Activated gamma-delta T cell treated with Interleukin-2 at 50 U/mL for 16 hours (primary cell): ENCODE measurements at regions not wholly inside any gene's neighbourhood (a gene's known extent, or its start where the extent isn't known, plus 50 kb on each side); places are given as distances from the start of the nearest gene placed in this dataset.

Source experiments
- DNase-seq: peaks from one replicate; pipeline ENCODE4 v3.0.0-alpha.2; 2020

DNA sequence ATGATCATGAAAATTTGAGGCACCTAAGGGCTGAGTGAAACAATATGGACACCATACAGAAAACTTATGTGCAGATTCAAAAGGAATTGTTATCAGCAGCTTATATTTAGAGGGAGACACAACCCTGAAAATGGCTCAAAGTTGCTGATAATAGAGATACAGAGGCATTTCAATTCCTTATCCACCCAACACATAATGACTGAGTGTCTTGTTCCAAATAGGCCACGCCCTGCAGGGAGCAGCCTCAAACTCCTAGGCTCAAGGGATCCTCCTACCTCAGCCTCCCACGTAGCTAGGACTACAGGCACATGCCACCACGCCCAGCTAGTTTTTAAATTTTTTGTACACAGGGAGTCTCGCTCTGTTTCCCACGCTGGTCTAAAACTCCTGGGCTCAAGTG, 79.0 kb downstream of the LBH start:
- no peak for DNase-seq

DNA sequence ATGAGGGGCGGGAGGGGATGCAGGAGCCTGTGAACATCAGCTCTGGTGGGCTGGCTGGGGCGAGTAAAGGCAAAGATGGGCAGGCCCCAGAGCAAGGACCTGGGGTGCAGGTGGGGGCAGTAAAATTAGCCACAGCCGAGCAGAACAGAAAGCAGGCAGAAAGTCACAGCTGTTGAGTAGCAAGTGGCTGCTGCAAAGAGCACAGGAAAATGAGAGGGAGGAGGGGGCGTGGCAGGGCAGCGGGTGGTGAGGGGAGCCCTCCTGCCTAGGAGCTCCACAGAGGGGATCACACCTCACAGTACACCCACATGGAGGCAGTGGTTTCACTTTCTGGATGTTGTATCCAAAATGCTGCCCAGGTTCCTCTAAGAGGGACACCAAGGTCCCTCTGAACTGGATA, 79.6 kb downstream of the LBH start:
- no peak for DNase-seq

DNA sequence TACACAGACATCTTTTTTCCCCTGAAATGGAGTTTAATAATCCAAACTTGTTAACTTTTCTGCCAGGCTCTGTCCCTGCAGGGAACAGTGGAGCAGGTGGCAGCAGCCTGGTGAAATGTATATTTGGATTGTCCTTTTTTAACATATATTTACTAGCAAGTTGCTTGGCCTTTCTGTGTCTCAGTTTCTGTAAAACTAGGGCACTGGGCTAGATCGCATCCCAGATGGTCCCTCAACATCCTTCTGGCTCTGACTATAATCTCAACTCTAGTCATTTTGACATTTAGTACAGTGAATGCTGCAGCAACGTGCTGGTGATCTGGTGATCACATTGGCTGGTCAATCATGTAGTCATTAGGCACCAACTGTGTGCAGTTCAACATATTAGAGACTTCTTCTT, 80.4 kb downstream of the LBH start:
- DNase-seq, result no peak

DNA sequence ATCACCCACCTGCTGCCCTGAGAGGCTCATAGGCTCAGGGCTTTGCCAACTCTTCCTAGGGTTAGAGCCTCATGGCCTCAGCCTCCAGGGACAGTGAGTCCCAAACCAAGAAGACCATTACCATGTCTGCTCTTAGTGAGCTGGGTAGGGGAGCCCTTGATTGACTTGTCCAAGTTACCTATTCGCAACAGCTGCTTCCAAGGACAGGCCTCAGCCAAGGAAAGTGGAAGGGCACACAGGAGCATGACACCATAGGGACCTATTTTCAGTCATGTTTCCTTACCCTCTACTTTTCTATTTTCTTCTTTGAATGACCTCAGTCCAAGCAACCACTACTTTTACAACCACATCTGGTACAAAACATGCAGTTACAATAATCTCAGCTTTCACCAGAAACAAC, 81.6 kb downstream of the LBH start:
- no peak for DNase-seq

DNA sequence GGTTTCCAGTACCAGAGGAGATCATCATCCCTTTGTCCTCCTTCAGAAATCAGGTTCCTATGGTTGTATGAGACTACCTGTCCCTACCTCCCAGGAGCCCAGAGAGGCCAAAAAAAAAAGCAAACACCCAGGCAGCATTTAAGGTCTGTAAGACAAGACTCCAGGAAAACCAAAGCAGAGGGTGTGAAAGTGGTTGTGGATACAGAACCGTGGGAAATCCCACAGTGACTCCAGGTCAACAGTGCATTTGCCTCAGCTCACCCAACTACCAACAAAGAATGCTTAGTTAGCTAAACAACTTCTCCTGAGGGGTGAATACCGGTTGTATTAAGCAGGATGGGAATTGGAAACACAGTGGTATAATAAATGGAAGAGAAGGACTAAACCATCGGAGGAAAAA, 83.6 kb downstream of the LBH start:
- no peak for DNase-seq

DNA sequence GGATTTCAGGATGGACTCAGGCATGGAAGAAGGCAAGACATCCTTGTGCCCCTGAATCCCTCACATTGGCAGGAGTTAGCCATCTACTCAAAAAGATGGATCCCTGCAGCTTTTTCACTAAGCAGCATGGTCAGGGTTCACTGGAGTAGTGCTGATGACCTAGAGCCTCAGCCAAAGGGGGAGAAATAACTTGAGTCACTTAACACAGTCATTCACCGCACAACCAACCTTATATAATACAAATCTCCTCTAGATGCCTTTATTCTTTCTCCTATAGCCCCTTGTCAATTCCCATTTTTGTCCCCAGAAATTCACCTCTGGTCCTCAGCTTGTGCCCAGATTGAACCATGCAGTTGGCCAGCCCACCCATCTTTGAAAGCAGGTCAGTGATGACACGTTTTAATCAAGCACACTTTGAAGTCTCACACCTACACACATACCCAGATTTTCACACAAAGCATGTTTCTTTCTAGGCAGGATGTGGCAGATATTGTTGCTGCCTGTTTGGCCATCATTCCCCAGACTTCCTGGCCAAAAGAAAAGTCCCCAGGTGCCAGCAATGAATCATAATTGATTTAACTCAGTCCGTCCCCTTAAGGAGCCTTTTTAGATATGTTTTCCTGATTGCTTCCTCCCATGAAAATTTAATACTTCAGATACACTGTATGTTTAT, 84.2 kb downstream of the LBH start:
- peak; percentile 33 for DNase-seq

DNA sequence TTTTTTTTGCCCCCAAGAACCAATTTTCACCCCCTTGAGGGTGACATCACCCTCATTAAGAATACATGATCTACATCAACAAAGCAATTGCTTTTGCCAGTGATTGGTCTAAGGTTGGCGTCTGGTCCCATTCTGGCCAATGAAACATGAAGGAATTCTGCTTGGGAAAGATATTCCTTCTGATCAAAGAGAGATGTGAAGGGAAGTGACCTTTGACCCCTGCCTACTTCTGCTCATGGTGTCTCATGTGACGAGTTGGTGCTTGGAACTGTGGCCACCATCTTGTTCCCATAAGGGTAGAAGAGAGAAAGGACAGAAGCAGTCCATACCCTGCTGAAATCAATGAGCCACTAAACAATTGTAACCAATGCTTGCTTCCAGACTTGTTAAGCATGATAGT, 85.1 kb downstream of the LBH start:
- no peak for DNase-seq

DNA sequence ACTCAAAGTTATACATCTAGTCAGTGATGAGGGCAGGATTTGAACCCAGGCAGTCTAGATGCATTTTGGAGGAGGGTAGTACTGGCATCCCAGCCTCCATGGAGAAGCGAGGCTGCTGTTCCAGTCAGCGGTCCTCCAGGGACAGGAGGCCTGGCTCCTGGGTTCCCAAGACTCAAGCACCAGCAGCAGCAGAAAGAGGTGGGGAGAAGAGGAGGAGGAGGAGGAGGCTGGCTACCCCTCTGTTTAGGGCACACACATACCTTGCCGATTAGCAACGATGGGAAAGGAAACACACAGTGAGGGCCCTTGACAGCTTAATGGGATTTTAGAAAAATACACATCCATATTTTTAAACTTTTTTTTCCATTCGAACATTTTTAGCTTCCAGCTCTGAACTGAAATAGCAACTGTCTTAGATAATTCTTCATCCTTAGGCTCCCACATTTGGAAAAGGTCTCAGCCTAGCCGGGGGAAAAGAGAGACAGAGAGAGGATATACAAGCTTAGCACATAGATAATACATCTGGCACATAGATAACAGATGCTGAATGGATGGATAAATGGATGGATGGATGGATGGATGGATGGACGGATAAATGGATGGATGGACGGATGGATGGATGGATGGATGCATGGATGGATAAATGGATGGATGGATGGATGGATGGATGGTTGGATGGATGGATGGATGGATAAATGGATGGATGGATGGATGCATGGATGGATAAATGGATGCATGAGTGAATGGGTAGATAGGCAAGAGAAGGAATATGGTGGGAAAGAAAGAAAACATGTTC, 87.9 kb downstream of the LBH start:
- no peak for DNase-seq

DNA sequence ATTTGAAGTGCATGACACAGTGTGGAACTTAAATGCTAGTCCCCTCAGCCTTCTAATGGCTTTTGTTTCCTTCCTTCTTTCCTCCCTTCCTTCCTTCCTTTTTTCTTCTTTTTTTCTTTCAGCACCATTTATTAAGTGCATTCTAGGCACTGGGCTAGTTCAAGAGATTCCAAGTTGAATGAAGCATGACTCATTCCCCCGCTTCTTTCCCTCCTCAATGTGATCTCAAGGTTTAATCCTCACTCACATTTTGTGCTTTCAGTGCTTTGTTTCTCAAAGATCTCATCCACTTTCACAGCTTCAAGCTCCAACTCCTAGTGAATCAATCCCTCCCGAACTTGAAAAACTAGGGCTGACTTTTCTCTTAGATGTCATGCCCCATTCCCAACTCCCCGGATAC, 90.1 kb downstream of the LBH start:
- DNase-seq, result no peak

DNA sequence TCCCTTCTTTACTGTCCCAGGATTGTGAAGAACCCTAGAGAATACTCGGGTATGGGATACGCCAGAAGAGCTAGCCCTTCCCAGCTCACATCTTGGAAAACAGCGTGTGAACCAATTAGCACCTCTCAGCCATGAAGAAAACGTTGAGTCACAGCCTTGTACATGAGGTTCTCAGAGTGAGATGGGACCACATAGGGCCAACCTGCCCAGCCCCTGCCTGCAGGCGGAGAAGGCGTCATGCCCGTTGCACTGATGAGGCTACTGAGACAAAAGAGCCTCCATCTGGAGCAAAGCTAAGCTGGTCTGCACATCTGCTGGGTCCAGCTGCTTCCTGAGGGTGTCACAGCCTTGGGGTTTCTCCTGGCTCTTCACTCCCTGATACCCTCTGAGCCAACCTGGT, 92.2 kb downstream of the LBH start:
- no peak for DNase-seq

DNA sequence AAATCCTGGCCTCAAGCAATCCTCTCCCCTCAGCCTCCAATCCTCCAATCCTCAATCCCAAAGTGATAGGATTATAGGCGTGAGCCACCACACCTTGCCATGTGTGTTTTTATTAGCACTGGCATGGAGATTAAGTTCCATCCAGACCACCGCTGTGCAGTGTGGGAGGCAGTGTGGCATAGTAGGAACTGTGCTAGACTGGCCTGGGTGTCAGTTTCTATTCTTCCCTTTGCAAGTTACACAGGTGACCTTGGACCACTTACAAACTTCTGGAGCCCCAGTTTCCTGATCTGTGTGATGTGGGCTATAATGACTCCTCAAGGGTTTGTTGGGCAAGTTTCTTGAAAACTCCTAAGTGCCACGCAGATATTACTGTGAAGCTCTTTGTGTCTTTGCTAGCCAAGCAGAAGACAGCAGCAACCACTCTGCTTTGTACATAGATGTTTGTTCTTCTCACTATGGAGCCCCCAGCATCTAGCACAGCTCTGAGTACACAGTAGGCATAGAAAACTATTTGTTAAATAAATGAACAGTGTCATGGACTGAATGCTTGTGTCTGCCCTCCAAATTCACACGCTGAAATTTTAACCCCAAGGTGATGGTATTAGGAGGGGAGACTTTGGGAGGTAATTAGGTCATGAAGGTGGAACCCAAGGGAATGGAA, 93.0 kb downstream of the LBH start:
- DNase-seq, result no peak

DNA sequence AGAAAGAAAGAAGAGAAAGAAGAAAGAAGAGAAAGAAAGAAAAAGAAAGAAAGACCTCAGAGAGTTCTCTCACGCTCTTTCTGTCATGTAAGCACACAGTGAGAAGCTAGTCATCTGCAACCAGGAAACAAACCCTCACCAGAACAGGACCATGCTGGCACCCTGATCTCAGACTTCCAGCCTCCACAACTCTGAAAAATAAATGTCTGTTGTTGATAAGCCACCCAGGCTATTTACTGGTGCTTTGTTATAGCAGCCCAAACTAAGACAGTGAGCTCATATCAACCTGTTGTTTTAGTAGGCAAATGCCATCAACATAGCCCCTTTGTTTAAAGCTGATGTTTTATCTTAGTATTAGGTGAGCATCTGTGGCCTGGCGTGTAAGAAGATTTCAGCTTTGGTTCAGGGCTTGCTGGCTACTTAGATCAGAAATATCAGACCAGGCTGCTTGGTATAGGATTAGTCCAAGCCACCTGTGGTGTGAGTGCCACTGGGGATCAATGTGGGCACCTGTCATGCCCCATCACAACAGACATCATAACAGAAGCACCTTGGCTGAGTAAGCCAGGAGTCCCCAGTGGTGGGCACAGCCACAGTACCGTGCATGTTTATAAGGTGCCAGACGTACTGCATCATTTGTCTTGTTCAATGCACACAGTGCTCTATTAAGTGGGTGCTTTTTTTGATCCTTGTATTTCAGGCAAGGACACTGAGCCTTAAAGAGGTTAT, 94.4 kb downstream of the LBH start:
- DNase-seq, result no peak

DNA sequence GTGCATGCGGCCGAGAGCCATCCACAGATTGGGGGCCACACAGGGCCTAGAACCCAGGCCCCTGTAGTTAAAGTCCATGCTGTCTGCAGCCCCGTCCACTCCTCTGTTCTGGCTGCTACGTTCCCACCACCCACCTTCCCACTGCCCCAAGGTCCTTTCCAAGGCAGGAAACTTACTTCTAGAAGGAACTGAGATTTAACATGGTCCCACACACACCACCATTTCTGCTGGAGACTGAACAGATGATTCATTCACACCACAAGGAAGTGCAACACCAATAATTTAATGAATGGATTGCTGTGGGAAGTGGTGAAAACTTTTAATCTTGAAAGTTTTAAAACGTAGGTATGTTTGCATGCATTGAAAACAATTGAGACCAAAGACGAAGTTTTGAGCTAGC, 95.2 kb downstream of the LBH start:
- no peak for DNase-seq

DNA sequence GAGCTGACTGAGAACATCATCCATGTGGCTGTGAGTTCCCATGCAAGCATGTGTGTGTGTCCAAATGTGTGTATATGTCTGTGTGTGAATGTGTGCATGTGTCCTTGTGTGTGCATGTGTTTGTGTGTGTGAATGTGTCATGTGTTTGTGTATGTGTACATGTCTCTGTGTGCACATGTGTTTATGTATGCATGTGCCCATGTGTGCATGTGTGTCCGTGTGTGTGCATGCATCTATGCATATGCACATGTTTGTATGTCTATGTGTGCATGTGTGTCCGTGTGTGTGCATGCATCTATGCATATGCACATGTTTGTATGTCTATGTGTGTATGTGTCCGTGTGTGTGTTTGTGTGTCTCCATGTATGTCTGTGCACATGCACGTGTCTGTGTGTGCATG, 99.7 kb downstream of the LBH start:
- no peak for DNase-seq

DNA sequence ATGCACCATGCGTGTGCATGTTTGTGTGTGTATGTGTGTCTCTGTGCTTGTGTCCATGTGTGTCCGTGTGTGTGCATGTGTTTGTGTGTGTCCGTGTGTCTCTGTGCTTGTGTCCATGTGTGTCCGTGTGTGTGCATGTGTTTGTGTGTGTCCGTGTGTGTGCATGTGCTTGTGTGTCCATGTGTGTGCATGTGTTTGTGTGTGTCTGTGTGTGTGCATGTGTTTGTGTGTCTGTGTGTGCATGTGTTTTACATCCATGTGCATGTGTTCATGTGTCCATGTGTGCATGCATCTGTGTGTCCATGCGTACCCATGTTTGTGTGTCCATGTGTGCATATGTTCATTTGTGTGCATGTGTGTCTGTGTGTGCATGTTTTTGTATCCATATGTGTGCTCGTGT, 100.5 kb downstream of the LBH start:
- no peak for DNase-seq

DNA sequence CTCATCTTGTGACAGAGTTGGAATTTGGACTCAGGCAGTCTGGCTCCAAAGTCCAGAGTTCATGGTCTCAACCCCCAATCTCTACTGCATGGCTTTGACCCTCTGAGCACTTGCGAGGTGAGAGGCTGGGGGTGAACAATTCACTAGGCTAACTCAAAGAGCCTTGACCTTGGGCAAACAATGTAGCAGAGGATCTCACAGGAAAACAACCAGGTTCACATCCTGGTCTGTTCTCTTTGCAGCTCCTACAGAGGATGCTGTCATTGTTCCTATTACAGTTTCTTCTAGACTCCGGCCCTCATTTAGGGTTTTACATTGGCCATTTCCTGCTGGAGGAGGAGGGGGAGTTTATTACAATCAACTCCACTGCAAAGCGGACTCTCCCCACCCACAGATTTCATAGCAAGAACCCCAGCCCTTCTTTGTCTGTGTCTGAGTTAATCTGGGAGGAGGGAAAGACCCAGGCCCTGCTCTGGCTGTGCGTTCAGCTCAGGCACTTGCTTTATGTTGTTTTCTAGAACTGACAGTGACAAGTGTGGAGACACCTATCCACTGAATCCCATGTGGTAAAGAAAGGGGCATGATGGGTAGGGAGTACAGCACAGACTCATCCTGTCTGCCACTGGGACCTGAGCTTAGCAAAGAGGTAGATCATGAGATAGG, 101.6 kb downstream of the LBH start:
- DNase-seq, result no peak

DNA sequence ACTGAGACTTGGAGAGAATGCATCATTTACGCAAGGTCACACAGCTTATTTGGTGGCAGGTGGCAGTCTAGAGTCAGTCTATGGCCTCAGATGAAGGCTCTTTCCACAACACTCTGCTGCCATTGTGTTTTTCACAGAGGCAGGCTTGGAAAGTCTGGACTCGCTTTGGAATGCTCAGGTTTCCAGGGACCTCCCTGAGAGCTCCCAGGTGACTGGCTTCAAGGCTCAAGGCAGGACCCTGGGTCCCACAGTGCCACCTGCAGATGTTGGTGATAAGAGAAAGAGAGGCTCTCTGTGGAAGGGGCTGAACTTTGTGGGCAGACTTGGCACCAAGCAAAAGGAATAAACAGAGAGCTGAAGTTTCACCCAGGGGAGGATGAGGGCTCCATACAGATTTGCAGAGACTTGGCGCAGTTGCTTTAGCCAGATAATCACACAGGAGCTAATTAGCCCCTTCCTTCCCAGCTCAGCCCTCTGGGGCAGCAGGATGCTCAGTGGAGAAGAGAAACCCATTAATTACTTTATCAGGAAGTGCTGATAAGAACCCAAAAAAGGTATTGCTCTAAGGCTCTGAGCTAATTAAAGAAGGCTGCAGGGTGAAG, 103.5 kb downstream of the LBH start:
- no peak for DNase-seq

DNA sequence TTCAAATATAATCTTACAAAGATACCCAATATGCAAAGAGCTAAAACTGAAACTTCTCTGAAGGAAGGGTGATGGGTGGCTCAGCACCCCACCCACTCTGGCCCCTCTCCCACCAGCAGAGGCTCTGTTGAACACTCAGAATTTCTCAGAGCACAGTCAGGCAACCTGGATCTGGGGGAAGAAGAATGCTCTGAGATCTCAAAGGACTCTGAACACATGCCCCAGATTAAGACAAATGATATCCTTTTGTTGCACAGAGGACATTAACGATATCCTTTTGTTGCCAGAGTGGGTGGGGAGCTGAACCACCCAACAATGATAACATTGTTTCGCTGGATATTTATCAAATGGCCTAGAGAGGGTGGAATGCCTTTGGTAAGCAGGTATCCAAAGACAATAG, 104.8 kb downstream of the LBH start:
- no peak for DNase-seq

DNA sequence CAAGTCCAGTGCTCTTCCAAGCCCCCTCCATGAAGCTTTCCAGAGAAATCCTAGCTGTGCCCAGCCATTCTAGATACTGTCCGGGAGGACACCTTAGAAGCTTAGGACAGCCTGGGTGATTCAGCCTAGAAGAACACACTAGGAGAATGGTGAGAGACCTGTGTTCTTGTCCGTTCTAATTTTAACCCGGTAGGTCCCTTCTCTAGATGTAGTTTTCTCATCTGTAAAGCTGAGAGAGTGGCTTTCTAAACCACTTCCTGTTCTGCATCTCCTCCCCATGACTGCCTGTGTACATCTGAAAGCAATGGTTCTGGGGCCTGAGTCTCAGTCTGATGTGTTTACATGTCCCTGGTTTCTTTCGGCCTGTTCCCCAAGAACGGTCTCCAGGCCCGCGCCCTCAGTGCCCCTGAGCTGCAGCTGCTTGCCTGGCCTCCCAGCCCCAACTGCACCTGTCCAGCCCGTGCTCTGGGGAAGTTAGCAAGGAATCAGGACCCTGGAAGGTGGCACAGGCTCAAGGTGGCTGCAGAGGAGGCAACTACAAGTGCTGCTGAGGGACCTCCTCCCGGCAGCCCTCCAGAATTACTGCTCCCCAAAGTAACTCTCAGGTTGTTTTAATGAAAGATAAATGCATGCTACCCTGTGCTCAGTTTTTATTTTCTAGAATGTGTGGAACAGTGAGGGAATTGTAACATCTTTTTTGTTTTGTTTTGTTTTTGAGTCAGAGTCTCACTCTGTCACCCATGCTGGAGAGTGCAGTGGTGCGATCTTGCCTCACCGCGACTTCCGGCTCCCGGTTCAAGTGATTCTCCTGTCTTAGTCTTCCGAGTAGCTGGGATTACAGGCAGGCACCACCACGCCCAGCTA, 105.9 kb downstream of the LBH start:
- peak; percentile 51 for DNase-seq

DNA sequence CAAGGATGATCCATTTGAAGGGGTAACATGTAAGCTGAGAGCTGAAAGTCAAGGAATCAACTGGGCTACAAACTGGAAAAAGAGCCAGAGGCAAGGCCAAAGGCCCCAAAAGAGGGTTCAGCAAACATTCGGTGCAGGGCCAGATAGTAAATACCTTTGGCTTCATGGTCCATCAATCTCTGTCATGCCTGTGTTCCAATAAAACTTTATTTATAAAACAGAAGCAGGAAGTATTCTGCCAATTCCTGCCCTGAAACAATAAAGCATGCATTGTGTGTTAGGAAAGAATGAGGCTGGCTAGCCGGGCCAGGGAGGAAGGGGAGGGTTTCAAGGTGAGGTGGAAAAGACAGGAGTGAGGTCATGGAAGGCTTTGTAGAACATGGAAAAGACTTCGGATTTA, 107.1 kb downstream of the LBH start:
- DNase-seq, result no peak

DNA sequence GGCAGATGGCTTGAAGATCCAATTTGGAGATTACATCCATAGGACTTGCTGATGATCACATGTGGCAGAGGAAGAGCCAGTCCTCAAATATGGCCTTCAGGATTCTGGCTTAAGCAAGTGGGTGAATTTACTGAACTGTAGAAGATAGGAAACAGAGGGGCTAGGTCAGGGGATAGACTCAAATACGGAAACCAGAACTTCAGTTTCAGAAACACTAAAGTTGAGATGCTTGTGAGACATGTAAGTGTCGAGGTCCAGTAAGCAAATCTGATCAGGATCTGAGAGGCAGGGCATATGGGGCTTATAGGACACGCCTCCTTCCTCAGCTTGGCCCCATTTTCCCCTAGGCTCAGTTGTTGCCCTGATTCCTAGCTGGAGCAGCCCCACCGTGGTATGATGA, 107.7 kb downstream of the LBH start:
- DNase-seq, result no peak
